ENCODE measurements at regions not wholly inside any gene's neighbourhood (a gene's known extent, or its start where the extent isn't known, plus 50 kb on each side); places are given as distances from the start of the nearest gene placed in this dataset.
A peak's percentile ranks its signal among the peaks of the same experiment; 100 is the strongest.

DNA sequence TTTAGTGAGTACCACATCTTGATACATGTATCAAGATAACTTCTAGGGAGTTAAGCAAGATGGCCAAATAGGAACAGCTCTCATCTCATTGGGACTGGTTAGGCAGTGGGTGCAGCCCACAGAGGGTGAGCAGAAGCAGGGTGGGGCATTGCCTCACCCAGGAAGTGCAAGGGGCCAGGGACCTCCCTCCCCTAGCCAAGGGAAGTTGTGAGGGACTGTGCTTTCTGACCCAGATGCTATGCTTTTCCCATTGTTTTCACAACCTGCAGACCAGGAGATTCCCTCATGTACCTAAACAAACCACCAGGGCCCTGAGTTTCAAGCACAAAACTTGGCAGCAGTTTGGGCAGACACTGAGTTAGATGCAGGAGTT is 665.0 kb upstream of the CBLB start:
- DNase-seq (ENCODE audit: low read depth), result no peak

DNA sequence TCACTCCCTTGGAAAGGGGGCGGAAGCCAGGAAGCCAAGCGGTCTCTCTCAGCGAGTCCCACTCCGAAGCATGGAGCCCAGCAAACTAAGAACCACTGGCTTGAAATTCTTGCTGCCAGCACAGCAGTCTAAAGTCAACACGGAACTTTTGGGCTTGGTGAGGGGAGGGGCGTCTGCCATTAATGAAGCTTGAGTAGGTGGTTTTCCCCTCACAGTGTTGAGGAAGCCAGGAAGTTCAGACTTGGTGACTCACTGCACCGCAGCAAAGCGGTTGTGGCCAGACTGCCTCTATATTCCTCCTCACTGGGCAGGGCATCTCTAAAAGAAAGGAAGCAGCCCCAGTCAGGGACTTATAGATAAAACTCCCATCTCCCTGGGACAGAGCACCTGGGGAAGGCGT is 665.4 kb upstream of the CBLB start:
- DNase-seq (ENCODE audit: low read depth), result peak; percentile 22

GRCh38 chr3:106540743-106541142 is 671.9 kb upstream of the CBLB start:
- DNase-seq (ENCODE audit: low read depth), result no peak

- DNase-seq (ENCODE audit: low read depth), result no peak
Measured at GRCh38 chr3:106542101-106542769, 673.4 kb upstream of the CBLB start.

DNA sequence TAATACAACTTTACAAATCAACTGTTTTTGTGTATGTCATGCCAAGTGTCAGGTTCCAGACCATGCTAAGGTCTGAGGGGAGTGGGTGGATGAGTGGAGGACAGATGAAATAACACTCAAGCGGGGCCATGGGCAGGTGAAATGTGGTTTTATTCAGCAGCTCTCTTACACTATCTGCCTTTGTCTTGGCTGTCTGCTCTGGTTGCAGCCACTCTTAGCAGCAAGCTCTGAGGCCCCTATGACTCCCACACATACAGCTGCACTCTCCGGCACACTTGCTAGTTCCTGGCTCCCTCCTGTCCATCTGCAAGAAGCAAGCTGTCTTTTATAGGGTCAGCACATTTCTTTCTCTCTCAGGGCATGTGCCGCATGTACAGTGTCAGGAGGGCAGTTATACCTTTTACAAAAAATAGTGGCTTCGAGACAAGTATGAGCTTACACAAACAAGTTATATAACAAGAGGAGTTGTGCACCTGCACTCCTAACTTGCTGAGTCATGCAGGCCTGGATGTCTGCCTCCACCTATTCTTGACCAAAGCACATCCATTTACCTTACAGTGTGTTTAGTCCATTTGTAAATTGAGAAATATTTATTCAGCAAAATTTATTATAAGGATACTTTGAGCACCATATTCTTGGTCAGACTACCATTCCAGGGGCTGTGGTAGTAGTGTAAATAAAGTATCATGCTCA is 683.7 kb upstream of the CBLB start:
- DNase-seq (ENCODE audit: low read depth), result no peak

GRCh38 chr3:106560451-106560966 is 691.7 kb upstream of the CBLB start:
- no peak for DNase-seq (ENCODE audit: low read depth)

DNA sequence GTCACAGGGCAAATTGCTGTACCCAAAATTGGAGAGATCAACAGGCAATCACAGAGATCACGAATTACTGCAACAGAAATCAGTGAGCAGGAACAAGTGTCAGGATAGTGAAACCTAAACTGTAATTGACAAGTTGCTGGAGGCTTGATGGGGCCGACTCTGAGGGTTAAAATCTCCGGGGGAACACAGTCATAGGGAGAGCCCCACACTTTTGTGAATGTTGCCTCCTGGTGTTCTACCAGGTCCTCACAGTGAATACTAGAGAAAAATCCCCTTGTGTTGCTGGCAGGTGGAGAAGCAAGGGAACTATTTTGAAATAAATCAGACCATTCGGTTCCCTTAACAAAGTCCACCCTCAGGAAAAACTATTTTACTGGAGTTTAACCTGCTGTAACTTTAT is 697.5 kb upstream of the CBLB start:
- no peak for DNase-seq (ENCODE audit: low read depth)

- no peak for DNase-seq (ENCODE audit: low read depth)
Measured at GRCh38 chr3:106570426-106570825, 701.6 kb upstream of the CBLB start.

- DNase-seq (ENCODE audit: low read depth), result no peak
Measured at GRCh38 chr3:106573605-106574004, 704.8 kb upstream of the CBLB start.

DNA sequence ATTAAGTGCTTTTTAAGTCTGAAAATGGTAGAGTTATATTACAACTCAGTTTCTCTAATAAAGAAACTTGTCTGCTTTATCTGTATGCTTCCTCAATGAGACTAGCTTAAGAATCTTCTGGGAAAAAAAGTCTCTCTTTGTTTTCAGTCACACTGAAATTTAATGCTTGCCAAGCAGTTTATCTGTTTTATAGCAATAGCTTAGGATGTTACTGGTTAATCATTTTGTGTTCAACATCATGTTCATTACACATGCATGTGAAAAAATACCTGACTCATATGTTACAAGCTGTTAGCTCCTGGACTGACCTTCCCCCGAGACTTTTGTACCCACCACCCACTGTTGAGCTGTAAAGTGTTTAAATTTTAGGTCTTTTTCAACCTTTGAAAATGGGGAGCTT is 706.2 kb upstream of the CBLB start:
- DNase-seq (ENCODE audit: low read depth), result no peak

DNA sequence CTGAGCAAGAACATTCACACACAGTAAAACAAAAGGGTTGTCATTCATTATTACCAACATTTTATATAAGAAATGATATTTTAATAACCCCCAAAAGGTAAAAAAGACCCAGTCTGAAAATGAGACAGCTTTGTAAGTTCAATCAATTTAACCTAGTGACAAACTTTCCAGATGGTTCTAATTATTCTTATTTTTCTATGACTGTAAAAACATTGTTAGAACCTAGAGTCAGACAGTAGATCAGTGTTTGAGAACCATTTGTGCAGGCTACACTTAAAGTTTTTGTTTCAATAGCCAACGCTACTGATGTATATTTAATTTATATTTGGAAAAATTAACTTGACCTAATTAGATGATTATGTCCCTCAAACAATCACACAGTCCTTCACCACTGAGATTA is 708.4 kb upstream of the CBLB start:
- DNase-seq (ENCODE audit: low read depth), result no peak

GRCh38 chr3:106578911-106579310 is 710.1 kb upstream of the CBLB start:
- DNase-seq (ENCODE audit: low read depth), result no peak

- DNase-seq (ENCODE audit: low read depth), result no peak
Measured at GRCh38 chr3:106582151-106582550, 713.3 kb upstream of the CBLB start.

DNA sequence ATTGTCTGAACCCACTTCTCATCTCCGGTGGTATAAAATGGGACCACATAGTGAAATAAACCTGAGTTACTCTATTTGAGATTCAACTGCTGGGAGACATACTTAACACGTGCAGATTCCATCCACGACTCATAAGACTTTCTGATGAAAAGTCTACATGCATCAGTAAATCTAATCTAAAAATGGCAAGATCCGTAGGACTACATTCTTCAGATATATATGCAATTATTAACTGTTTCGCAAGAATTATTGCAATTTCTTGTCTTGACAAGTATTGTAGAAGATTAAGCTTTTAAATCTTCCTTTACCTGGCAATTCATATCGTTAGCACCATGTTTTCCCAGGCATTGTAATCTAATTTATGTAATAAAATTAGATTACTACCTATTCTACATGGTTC is 718.7 kb upstream of the CBLB start:
- DNase-seq (ENCODE audit: low read depth), result no peak

- DNase-seq (ENCODE audit: low read depth), result no peak
Measured at GRCh38 chr3:106588739-106589138, 719.9 kb upstream of the CBLB start.

DNA sequence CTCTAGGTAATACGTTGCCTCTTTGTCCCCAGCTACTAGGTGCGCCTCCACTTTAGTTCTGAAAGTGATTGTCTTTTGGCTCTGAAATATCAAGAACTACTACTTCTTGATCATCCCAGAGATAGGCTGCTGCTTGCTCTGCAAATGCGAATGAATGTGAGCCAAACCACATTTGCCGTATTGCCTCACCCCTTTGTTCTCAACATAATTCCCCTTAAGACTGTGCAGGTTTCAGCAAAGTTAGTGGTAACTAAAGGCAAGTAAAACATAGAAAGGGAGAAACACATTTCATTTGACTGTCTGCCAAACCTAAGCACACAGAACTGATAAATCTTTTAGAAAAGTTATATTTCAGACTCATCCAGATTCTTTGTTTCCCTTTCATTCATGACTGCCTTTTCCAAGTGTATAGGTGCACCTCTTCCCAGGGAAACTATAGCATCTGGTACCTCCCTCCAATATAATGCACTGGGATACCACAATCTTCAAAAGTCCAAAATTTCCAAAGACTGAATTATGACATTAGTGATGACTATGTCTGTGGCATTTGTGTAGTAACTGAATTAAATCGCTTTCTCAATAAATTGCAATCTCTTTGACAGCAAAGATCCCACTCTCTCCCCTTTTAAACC is 720.6 kb upstream of the CBLB start:
- DNase-seq (ENCODE audit: low read depth), result no peak

DNA sequence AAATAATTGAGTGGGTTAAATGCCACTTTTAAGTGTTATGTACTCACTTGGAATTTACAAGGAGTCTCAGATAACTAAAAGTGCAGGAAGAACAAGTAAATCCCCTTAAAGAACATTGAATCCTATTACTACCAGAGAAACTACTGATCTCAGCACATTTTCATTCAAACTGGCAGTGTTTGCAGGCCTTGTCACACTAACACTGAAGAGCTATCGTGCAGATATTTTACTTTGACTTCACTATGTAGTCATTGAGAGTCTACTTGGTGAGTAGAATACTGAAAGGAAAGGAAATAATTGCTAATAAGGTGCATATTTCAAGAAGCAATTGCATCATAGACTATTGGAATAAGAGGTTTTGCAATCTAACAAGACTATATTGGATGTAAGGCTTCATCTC is 721.4 kb upstream of the CBLB start:
- no peak for DNase-seq (ENCODE audit: low read depth)

GRCh38 chr3:106593381-106593780 is 724.6 kb upstream of the CBLB start:
- DNase-seq (ENCODE audit: low read depth), result no peak

GRCh38 chr3:106609666-106610301 is 741.0 kb upstream of the CBLB start:
- DNase-seq (ENCODE audit: low read depth), result peak; percentile 22

DNA sequence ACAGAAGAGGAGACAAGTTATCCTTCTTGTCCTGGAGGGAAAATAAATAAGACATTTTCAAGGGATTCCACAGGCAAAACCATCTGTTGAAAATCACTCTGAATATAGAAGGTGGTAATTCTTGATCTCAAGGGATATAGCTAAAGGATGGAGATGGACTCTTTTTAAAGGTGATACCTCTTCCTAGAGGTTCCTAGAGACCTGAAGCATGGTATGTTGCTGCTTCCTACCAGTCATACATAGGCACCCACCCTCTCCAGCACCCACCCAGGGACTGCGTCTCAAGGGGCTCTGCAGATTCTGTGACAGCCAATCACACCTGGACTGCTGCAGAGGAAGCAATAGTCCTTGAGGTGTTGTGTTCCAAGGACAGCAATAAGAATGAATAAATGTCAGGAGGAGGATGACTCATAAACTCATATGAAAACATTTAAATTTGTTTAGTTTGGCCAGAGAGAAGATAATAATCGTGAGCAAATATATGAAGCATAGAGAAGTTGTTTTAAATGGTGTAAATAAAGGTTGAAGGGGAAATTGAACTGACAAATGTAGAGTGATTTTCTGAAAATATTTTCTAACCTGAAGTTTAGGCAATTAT is 741.6 kb upstream of the CBLB start:
- no peak for DNase-seq (ENCODE audit: low read depth)

DNA sequence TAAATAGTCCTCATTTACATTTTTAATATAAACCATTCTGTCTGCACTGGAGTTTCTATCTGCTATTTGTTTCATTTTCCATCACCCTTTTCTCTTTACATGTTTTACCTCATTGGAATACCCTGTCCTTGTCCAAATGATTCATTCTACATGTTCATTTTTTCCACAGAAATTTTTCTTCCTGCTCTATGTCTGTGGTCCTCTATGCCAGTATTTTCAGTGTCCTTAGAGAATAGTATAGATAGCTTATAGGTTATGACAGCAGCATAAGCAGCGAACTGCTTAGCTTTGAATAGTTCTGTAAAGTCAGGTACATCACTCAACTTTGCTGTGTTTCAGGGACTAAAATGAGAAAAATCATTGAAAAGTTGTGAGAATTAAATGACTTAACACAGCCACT is 742.3 kb upstream of the CBLB start:
- DNase-seq (ENCODE audit: low read depth), result no peak

DNA sequence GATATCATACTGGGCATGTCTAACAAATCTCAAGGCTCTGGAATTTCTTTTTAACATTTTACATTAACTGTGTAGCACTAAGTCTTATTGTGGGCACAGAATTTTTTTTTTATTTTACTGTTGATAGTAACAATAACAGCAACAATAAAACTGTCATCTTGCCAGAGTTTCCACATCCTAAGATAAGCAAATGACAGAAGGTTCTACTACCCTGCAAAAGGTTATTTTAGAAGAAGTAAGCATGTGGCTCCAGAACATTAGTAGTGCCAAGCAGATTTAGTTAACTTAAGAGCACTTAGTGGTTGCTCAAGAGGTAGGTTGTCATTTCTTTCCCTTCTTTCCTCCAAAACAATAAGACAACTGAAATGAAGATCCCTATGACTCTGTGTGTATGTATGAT is 743.0 kb upstream of the CBLB start:
- DNase-seq (ENCODE audit: low read depth), result no peak

GRCh38 chr3:106616556-106616955 is 747.7 kb upstream of the CBLB start:
- DNase-seq (ENCODE audit: low read depth), result no peak

All from activated T-helper 1 cell treated with Interleukin-2 at 50 U/mL for 16 hours (primary cell).